Stimulated activated CD4-positive, alpha-beta T cell treated with anti-CD3 and anti-CD28 coated beads, Interleukin-15, amount 100 ng/mL, for 24 hours (primary cell): ENCODE measurements at regions not wholly inside any gene's neighbourhood (a gene's known extent, or its start where the extent isn't known, plus 50 kb on each side); places are given as distances from the start of the nearest gene placed in this dataset.

Experiments
- DNase-seq: peaks from one replicate; pipeline ENCODE4 v3.0.0-alpha.2; 2020

DNA sequence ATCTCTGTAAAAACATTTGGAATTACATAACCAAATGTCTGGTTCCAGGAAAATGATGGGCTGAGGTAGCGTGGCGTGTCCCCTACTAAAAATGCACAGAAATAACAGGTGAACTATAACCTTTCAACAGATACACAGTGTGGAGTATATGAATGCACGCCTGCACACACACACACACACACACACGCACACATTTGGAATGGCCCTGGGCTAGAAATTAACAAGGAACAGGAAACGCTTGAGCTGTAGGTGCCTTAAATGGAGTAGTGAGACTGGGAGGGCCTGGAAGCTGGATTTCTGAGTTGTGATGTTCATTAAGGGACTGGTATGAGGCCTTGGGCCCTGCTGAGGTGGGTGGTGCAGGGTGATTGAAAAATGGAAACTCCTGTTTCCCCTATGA is 246.5 kb upstream of the C1orf174 start:
- no peak for DNase-seq

DNA sequence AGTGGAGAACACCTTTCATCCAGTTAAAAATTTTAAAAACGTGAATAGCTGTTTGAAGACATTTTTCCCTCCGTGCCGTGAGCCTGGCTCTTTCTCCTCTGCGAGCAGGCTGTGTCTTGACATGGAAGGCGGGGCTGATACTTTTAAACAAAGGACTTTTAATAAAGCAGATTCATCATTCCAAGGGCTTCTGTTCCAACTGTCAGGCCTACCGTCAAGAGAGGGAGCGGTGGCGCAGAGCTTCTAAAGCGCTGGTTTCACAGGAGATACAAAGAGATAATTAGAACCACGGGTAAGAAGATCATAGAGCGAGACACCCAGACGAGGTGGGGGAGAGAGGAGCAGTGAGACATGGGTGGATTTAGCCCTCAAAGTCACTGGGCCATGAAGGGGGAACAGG is 247.4 kb upstream of the C1orf174 start:
- no peak for DNase-seq

DNA sequence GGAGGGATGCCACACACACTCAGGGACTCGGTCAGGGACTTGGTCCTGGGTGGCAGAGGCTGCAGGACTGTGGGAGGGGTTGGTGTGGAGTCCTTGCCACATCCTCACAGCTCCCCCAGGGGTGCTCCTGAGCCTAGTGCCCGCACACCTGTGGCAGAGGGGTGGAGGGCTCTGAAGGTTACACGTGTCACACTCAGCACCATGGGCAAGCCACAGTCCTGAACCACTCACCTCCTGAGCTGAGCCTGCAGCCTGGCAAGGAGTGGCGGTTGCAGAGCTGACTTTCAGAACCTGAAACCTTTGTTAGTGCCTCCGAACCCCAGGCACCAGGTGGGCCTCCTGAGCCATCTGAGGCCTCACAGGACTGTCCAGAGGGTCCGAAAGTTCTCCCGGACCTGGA is 249.2 kb upstream of the C1orf174 start:
- no peak for DNase-seq

DNA sequence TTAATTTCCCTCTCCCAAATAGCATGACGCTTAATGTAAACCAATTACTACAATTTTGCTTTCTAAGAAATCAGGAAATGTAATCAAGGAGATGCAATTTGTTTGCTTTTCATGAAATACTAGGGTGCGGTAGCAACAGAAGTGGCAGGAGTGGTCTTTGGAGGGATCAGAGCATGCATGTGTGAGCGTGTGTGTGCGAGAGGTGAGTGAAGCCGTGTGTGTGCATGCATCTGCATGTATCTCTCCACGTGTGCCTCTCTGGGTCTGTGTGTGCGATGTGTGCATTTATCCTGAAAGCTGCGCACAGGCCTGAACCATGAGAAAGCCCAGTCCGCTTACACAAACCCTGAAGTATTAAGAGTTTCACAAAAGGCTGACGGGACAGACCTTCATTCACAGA is 249.8 kb upstream of the C1orf174 start:
- no peak for DNase-seq

DNA sequence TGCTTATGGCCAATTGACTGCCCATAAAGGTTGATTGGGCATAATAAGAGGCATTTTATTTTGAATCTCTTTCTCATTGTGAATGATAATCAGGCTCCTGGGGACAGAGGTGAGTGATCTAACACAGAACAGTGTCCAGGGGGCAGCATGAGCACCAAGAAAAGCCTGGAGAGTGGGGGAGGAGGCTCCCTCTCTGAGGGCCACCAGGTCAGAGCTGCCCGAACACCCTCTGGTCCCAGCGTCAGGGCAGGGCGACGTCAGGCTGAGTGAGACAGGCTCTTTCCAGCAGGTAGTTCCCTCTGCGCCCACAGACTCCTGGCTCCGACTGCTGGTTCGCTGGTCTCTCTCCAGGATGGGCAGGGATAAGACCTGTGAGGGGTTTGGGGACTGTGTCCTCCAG is 250.2 kb upstream of the C1orf174 start:
- DNase-seq: no peak

DNA sequence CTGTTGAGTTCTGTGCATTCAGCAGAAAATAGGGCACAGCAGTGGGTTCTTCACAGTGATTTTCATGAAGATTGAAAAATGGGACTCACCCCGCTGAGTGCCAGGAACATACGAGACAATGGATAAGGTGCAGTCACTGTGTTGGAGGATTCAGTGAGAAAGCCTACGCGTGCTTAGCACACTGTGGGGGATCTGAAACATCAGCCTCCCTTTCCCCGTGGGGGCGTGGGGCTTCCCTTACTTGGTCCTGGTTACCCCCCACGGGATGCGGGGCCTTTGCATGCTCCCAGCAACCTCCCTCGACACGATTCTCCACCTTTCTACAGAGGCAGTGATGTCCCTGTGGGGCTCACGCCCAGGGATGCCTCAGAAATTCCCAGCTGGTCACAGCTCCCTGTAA is 252.2 kb upstream of the C1orf174 start:
- no peak for DNase-seq

DNA sequence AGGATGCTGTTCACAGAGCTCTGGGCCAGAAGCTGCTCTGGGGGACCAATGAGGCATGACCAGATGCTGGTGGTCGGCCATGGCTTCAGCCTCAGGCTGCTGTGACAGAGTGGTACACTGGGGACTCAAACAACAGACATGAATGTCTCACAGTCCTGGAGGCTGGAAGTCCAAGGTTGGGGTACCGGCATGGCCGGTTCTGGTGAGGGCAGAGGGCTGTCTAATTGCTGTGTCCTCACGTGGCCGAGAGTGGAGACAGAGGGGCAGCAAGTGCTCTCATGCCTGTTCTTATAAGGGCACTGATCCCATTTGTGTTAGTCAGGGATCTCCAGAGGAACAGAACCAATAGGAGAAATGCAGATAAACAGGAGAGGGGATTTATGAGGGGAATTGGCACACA is 253.5 kb upstream of the C1orf174 start:
- DNase-seq: no peak

DNA sequence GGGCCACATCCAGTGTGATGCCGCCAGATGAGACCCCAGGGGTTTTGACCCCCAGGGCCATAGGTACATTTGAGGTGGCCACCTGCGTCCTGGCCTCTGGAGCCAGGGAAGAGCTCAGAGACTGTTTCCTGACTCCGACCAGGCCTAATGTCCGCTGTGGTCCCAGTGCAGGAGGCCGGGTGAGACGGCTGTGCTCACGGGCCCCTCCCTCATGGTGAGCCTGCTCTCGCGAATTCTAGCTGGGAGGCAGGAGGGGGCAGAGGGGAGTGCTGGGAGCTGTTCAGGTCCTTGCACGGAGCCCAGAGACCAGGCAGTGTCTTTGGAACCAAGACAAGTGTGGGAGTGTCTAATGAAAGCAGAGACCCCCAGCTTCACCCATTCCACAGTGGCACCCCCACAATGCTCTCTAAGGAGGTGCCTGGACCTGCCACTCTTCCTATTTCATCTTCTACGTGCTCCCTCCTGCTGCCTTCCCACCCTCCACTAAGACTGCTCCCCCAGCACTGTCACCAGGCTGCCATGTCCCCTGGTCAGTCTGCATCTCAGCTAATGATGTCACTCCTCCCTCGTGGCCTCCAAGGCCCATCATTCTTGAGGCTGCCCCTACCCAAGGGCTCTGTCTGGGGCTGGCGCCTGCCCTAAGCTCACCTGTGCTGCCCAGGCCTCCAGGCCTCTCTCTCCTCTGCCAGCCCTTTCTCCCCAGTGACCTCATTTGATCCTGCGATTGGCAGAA is 256.3 kb upstream of the C1orf174 start:
- no peak for DNase-seq

DNA sequence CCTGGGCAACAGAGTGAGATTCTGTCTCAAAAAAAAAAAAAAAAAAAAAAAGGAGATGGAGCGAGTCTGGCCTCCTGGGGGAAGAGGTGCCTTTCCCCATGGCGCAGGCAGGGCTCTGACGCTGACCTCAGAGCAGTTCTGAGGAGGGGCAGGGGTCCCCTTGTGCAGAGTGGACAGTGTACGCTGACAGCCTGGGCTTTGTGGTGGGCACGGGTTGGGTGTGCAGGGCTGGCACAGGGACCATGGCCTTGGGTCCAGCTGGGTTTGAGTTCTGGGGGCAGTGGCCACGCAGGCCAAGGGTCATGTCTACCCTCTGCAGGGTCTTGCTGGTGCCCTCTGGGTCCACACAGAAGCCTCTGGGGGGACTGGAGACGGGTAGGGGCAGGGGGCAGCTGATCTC is 260.1 kb upstream of the C1orf174 start:
- DNase-seq: no peak

DNA sequence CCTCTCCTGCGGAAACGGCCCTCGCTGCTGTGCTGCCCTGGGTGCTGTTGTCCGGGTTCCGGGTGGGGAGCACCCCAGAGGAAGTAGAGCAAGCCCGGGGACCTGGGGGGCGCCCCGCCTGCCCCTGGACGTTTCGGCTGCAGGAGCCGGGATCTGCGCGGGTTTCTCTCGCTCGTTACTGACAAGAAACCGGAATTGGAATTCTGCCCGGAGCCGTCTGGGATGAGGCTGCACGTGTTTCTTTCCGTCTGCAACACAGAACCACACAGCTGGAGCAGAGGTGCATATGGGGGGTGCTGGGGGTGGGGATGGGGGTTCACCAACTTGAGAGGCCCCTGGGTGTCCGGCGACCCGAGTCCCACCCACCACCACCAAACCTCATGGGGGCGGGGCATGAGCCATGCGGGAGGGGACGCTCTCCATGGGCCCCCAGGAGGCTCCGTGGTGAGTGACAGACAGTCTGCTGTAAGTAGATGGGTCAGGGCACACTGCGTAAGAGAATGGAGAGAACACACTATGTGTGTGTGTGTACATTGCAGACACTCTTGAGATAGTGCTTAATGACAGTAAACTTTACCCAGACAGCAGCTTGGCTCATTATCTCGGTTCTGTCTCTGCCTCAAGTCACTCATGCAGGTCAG is 261.4 kb upstream of the C1orf174 start:
- no peak for DNase-seq

DNA sequence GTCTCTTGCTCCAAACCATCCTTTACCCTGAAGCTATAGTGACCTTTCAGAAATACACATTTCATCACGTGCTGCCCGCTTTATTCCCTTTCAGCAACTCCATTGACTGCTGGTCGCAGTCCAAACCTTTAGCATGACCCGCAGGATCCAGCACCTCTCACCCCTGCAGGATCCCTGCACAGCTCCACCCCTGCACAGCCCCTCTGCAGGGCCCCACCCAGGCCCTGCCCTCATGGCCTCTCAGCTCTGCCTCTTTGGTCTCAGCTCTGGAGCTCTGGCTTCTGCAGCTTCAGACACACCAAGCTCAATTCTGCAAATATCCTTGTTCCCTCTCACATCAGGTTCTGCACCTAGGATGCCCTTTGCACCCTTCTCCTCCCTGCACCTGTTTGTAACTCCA is 264.9 kb upstream of the C1orf174 start:
- DNase-seq: no peak

DNA sequence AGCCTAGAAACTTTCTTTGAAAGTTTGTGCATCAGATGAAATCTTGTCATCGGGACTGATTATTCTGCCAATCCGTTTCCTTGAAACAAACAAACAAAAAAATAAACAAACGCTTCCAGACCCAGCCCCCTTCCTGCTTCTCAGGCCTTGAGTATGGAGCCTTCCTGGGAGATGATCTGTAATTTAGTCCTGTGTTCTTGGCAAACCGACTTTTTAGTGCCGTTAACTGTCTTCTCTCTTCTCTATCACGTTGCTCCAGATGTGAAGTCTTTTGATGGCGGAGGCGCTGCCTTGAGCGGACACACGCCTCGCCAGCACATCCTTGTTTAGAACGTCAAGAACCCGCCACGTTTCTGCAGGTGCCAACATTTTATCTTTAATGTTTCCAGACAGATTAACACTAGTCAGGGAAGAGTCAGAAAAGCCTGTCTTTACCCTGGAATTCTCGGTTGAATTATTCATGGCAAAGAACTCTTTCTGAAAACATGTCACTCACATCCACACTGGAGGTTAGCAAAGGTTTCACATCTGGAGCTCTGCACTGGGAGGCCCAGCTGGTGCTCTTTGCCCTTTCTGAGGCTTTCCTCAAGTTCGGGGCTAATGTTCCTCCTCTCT is 265.7 kb upstream of the C1orf174 start:
- no peak for DNase-seq

DNA sequence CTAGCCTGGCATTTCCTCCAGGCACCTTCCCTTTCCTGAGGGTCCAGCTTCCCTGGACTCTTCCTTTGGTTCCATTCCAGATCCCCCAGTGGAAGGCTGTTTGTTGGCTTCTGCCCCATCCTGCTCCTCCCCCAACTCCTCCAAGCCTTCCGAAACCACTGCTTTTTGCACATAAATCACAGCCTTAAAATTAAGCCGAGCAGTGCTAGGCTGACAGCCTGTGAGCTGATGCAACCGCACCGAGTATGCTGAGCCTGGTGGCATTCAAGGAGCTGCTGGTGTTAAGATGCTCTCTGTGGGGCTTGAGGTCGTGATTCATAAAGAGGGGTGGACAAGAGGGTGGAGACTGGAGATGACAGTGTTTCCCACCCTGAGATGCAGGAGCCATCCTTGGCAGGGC is 266.6 kb upstream of the C1orf174 start:
- no peak for DNase-seq

DNA sequence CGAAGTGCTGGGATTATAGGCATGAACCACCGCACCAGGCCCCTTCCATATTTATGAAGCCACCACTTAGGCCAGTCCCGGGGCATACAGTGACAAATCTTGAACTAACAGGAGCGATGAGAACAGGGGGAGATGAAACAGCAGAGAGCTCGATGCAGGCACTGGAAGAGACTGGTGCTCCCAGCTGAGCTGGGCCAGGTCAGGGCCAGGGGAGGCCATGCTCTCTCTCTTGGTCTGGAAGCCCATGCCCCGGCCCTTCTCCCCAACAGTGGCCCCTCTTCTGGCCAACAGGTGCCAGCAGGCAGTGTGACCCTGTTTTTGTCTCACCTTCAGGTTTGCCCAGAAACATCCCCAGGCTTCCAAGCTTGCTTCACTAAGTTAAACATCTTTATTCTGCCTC is 269.9 kb upstream of the C1orf174 start:
- no peak for DNase-seq

DNA sequence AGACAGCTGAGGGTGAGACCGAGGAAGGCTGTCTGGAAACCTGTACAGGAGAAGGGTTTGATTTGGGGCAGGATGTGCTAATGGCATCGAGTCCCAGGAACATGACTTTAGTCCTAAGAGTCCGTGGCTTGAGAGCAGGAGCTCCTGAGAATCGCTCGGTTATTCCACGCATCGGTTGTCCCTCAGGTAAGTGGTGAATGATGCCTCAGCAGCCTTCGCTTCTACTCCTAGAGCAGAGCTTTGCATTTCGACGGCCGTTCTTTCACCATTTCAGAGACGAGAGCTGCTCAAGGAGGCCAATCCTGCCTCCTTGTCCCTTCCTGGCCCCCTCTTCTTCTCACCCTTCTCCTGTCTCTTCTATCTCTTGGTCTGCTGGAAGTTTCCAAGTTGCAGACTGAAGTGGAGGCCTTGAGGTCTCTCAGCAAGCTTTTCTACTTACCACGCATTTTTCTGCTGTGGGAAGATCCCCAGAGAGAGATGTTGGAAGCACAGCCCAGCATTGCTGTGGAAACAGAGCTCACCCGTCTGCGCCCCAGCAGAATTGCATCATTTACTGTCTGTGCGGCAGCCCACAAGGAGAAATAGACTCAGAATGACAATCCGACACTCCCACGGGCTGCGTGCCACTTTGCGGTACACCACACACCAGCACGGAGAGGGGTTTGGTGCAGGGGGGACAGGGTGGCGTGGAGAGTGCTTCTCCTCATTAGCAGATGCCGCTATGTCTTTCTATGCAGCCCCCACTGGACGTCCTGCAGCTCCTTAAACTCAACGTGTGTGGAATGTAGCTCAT is 270.7 kb upstream of the C1orf174 start:
- no peak for DNase-seq

DNA sequence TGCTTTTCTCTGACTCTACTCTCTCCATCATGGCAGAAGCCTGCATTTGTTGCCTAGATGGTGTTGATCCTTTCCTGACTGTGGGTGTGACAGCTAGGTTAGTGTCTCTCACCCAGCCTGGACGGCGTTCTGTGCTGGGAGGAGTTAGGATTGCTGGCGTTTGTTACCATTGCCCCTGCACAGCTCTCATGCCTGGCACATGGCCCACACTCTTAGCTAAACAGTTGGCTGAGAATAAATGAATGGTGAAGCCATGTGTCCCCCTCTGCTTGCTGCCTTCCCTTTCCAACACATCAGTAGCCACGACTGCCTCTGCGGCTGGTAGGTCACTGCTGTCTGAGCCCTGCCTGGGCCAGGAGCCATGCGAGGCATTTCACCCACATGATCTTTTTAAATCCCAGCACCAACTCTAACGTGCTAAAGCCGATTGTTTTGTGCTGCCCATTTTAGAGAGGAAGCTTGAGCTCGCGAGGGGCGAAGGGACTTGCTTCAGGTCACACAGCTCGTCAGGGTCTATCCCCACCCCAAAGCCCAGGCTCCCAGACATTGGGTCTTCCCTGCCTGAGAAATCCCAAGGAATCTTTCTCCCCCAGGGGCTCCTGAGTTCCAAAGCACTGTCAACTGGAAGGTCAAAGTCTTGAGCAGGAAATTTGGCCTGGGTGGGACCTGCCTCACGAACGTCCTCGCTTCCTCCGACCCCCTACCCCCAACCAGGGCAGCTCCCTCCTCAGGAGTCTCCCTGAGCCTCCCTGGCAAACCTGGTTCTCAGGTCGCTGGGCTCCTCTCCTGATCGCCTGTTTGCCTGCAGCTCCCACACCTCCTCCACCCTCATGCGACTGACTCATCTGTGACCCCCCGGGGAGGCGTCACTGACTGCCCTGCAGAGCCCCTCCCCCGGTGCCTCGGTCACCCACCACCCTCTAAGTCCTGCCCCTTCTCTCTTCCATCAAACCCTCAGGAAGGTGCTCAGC is 271.7 kb upstream of the C1orf174 start:
- no peak for DNase-seq

DNA sequence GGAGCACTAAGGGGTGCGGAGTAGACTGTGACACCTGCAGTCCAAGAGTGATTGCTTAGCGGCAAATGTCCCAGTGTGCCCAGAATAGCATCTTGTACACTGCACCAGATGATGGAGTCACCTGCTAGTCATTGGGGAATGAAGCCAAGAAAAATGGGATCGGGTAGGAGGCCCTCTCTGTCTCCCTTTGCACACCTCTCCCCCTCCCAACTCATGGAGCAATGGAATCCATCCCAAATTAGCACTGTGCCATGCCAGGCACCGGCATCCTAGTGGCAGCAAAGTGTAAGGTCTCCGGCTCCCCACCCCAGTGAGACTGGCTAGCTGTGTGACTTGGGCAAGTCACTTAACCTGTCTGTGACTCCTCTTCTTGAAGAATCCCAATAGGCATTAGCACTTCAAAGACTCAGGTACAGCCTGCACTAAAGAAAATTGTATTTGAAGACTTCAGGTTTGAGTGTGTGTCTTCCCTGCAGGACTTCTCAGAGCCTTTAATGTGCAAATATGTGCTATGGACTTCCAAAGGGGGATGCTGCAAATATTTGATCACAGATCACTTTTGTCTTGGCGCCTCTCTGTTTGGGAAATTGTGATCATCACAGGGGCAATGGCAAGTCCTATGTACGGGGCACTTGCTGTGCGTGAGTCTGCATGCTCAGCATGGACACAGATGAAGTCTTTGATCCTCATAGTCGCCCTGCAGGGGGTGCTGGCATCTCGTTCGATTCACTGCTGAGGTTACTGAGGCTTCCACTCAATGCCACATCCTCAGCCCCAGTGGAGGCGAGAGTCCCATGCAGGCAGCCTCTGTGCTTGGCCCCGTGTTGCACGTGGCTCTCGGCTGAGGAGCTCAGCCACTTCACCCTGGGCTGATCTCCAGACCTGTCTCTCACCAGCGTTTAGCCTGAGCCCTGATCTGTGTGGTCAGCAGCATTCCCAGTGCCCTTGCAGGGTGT is 272.9 kb upstream of the C1orf174 start:
- peak; percentile 28 for DNase-seq

DNA sequence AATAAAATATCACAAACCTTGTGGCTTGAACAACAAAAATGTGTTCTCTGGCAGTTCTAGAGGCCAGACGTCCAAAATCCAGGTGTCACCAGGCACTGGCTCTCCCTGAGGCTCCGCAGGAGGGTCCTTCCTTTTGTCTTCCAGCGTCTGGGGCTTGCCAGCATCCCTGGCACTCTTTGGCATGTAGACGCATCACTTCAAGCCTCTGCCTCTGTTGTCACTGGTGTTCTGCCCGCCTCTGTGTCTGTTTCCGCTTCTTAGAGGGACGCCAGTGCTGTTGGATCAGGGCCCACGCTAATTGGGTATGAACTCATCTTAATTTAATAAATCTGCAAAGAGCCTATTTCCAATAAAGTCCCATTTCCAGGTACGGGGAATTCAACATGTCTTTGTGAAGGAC is 273.7 kb upstream of the C1orf174 start:
- no peak for DNase-seq

DNA sequence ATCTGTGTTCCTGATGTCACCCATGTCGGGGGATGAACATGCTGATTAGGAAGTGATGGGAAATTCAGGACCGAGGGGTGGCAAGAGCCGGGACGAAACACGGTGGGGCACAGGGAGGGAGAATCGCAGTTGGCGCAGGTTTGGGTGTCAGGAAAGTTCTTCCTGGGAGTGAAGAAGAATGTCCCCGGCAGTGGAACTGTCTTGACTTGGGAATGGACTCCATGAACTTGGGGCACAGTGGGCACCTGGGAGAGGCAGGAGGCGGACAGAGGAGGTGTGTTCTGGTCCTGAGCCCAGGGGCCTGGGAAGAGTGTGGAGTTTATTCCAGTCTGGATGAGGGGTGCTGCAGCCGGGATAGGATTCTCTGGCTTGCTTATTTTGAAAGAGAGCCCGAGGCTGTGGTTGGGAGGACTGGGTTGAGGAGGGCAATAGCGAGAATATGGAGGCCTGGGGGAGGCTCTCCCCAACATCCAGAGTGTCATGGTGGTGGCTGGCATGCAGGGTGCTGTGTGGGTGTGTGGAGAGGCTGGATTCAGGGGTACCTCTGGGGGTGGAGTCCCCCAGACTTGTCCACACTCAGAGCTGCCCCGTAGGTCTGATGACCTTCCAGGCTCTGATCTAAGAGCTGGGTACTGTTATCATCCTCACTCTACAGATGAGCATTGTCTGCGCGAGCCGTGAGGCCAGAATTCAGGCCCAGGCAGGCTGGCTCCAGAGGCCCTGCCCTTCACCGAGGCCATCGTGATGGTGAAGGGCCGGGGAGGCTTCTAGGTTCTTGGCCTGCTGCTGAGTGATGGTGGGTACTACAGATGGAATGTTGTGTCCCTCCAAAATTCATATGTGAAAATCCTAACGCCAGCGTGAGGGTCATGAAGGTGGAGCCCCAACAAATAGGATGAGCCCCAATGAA is 274.5 kb upstream of the C1orf174 start:
- no peak for DNase-seq
